GM12878 (cell line): ENCODE measurements at regions not wholly inside any gene's neighbourhood (a gene's known extent, or its start where the extent isn't known, plus 50 kb on each side); places are given as distances from the start of the nearest gene placed in this dataset.

Experiments
- DPF2 ChIP-seq: fragments of 450-650 bp; IDR thresholded peaks from 2 replicates; pipeline ENCODE4 v1.6.1; 2017; ENCODE audit warnings: mild to moderate bottlenecking
- EGR1 ChIP-seq, 2 experiments: IDR thresholded peaks; 1 replicate in 1 of 2; 2 replicates in 1 of 2; pipeline ENCODE4 v1.6.1; 2011 to 2012; ENCODE audit warnings: low read depth in 2 of 2, low read length in 2 of 2, borderline replicate concordance in 1 of 2, mild to moderate bottlenecking in 1 of 2, moderate library complexity in 1 of 2
- PAX5 ChIP-seq: IDR thresholded peaks from 2 replicates; pipeline ENCODE4 v1.6.1; 2011; ENCODE audit warnings: low read depth, low read length, borderline replicate concordance
- RAD51 ChIP-seq: fragments of 450-650 bp; IDR thresholded peaks from 2 replicates; pipeline ENCODE4 v1.6.1; 2016; ENCODE audit warnings: moderate library complexity, mild to moderate bottlenecking, inconsistent platforms
- SPI1 ChIP-seq: IDR thresholded peaks from 2 replicates; pipeline ENCODE4 v1.6.1; 2011; ENCODE audit warnings: low read depth, mild to moderate bottlenecking, low read length, moderate library complexity, borderline replicate concordance; ENCODE audit not compliant: insufficient read depth
- TAF1 ChIP-seq: IDR thresholded peaks from 2 replicates; pipeline ENCODE4 v1.6.1; 2011; ENCODE audit warnings: mild to moderate bottlenecking, low read depth, low read length, borderline replicate concordance
- TF ChIP-seq, protein P1 (sequence below): fragments of 450-650 bp; IDR thresholded peaks from 2 replicates; pipeline ENCODE4 v1.6.1; 2017; ENCODE audit warnings: mild to moderate bottlenecking, low read depth, inconsistent platforms; ENCODE audit not compliant: poor library complexity, severe bottlenecking
- TF ChIP-seq, protein P2 (sequence below): fragments of 150-350 bp; IDR thresholded peaks from 2 replicates; pipeline ENCODE4 v1.6.1; 2016; ENCODE audit warnings: low read depth, low read length

DNA sequence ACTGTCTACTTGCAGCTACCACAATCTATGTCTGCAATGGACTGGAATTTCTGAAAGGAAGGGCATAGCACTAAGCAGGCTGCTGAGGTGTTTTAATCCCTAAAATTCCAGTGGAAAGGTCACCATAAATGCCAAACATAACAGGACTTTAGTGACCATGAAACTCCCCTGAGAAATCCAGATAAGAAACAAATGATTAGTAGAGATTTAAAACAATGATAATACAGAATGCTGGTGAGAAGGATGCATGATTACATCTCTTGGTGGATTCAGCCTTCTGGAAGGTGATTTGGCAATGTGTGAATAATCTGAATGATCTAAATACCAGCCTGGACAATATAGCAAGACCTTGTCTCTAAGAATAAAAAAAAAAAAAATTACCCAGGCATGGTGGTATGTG is 475.0 kb upstream of the CBLB start (continued):
- TF ChIP-seq, protein P1, sequence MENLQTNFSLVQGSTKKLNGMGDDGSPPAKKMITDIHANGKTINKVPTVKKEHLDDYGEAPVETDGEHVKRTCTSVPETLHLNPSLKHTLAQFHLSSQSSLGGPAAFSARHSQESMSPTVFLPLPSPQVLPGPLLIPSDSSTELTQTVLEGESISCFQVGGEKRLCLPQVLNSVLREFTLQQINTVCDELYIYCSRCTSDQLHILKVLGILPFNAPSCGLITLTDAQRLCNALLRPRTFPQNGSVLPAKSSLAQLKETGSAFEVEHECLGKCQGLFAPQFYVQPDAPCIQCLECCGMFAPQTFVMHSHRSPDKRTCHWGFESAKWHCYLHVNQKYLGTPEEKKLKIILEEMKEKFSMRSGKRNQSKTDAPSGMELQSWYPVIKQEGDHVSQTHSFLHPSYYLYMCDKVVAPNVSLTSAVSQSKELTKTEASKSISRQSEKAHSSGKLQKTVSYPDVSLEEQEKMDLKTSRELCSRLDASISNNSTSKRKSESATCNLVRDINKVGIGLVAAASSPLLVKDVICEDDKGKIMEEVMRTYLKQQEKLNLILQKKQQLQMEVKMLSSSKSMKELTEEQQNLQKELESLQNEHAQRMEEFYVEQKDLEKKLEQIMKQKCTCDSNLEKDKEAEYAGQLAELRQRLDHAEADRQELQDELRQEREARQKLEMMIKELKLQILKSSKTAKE, result no peak
- TF ChIP-seq DPF2 (no peak), TAF1 (no peak), EGR1 (IDR thresholded peaks at IDR 0.05; ENCODE audit: borderline replicate concordance in 1 of 2, low read depth in 2 of 2, low read length in 2 of 2) (no peak), PAX5 (no peak), RAD51 (no peak), SPI1 (no peak)
- TF ChIP-seq, protein P2, sequence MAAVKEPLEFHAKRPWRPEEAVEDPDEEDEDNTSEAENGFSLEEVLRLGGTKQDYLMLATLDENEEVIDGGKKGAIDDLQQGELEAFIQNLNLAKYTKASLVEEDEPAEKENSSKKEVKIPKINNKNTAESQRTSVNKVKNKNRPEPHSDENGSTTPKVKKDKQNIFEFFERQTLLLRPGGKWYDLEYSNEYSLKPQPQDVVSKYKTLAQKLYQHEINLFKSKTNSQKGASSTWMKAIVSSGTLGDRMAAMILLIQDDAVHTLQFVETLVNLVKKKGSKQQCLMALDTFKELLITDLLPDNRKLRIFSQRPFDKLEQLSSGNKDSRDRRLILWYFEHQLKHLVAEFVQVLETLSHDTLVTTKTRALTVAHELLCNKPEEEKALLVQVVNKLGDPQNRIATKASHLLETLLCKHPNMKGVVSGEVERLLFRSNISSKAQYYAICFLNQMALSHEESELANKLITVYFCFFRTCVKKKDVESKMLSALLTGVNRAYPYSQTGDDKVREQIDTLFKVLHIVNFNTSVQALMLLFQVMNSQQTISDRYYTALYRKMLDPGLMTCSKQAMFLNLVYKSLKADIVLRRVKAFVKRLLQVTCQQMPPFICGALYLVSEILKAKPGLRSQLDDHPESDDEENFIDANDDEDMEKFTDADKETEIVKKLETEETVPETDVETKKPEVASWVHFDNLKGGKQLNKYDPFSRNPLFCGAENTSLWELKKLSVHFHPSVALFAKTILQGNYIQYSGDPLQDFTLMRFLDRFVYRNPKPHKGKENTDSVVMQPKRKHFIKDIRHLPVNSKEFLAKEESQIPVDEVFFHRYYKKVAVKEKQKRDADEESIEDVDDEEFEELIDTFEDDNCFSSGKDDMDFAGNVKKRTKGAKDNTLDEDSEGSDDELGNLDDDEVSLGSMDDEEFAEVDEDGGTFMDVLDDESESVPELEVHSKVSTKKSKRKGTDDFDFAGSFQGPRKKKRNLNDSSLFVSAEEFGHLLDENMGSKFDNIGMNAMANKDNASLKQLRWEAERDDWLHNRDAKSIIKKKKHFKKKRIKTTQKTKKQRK, result no peak
